Kidney (tissue), 13 donors: ENCODE measurements at regions not wholly inside any gene's neighbourhood (a gene's known extent, or its start where the extent isn't known, plus 50 kb on each side); places are given as distances from the start of the nearest gene placed in this dataset.

Source experiments
- DNase-seq, 5 donors: peaks; one replicate each; pipeline ENCODE4 v3.0.0-alpha.2; 2013 to 2020
- FAIRE-seq: peaks from 2 replicates; lab custom pipeline; 2012; peaks lifted over from hg19 to GRCh38; lab: Jason Lieb, UNC
- H3K27ac ChIP-seq, 2 donors: one replicate each; pipeline ENCODE4 v1.7.0; 2013; ENCODE audit warnings: low read depth in 2 of 2, low read length in 2 of 2, inconsistent platforms in 1 of 2
- H3K27me3 ChIP-seq: one replicate; pipeline ENCODE4 v1.7.1; 2013; ENCODE audit warnings: low read length, inconsistent platforms; ENCODE audit not compliant: control insufficient read depth, insufficient read depth
- H3K36me3 ChIP-seq, 3 donors: one replicate each; pipeline versions ENCODE4 v1.7.0 to v1.7.1; 2013; ENCODE audit warnings: low read length in 3 of 3, control low read depth in 1 of 3, inconsistent platforms in 1 of 3; ENCODE audit not compliant: insufficient read depth in 3 of 3, control insufficient read depth in 2 of 3
- H3K4me1 ChIP-seq, 3 donors: one replicate each; pipeline versions ENCODE4 v1.7.0 to v1.7.1; 2013; ENCODE audit warnings: low read length in 3 of 3, inconsistent platforms in 1 of 3, low read depth in 1 of 3; ENCODE audit not compliant: control insufficient read depth in 2 of 3, insufficient read depth in 2 of 3
- H3K4me3 ChIP-seq, 3 donors: one replicate each; pipeline versions ENCODE4 v1.7.0 to v1.8.1; 2013; ENCODE audit warnings: low read length in 3 of 3, control low read depth in 1 of 3, inconsistent platforms in 1 of 3
- H3K9ac ChIP-seq, 3 donors: one replicate each; pipeline versions ENCODE4 v1.7.0 to v1.7.1; 2013; ENCODE audit warnings: low read length in 3 of 3, control low read depth in 1 of 3, inconsistent platforms in 1 of 3
- H3K9me3 ChIP-seq, 3 donors: one replicate each; pipeline versions ENCODE4 v1.7.0 to v1.7.1; 2013; ENCODE audit warnings: low read length in 3 of 3, control low read depth in 1 of 3, inconsistent platforms in 1 of 3; ENCODE audit not compliant: control insufficient read depth in 2 of 3, insufficient read depth in 1 of 3
- CTCF ChIP-seq: IDR thresholded peaks from 3 replicates; pipeline ENCODE4 v1.5.1; 2012; ENCODE audit warnings: mild to moderate bottlenecking, moderate library complexity, borderline replicate concordance; ENCODE audit not compliant: insufficient read depth; ENCODE audit errors: extremely low read depth
- intact Hi-C: fragments of 100-400 bp; cut with DNase I; formaldehyde crosslinking; loops from one replicate; pipeline ENCODE4 v1.11.1; 2022
- donor health status: control.
- donor health status: control.
- donor health status: control.
- donor health status: control.
- donor health status: control.
- donor health status: DM: yes; HTN: yes; CAD: no.
- donor health status: Normal renal cell carcinoma (clear cell type).

- Histone ChIP-seq H3K4me1 (no peaks in the 10 kb centered on the region), H3K36me3 (no peaks in the 10 kb centered on the region), H3K9ac (no peak overlapping the region), H3K27me3 (no peaks in the 10 kb centered on the region), H3K9me3 (no peaks in the 10 kb centered on the region), H3K27ac (no peak overlapping the region), H3K4me3 (no peak overlapping the region)
- no peak for DNase-seq
- no peak for TF ChIP-seq CTCF
- FAIRE-seq, result no peak
- intact Hi-C loops, result no loop called here
These were observed 420.3 kb upstream of the CFAP20DC start for GRCh38 chr3:59469948-59470723.

GRCh38 chr3:59467476-59467875, 417.7 kb upstream of the CFAP20DC start:
- DNase-seq, result peak in 3 of 5 donors; percentile 28 to 68 (median 64)
- Histone ChIP-seq H3K4me1 (no peaks in the 10 kb centered on the region), H3K27me3 (no peaks in the 10 kb centered on the region), H3K4me3 (no peak overlapping the region), H3K27ac (no peak overlapping the region), H3K9ac (no peak overlapping the region), H3K36me3 (no peaks in the 10 kb centered on the region), H3K9me3 (no peaks in the 10 kb centered on the region)
- no peak for FAIRE-seq
- no peak for TF ChIP-seq CTCF
- intact Hi-C loops, result no loop called here

DNA sequence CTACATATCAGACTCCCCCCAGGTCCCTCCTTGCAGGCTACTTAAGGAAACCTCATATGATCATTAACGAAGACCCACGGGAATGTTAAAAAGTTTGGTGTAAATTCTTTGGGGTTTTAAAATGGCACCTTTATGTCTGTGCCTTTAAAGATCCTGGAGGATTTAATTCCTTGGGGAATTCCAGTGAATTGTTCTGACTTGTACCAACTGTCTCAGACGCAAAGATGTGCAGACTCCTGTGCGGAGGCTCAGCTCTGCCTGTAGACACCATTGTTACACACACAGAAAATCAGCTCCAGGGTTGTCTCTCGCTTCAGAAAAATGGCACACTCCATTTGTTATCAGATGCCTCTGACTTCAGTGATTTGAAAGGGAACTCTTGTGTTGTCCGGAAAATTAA, 414.4 kb upstream of the CFAP20DC start:
- Histone ChIP-seq H3K4me1 (no peaks in the 10 kb centered on the region), H3K27ac (no peak overlapping the region), H3K9ac (no peak overlapping the region), H3K9me3 (no peaks in the 10 kb centered on the region), H3K4me3 (no peak overlapping the region), H3K27me3 (no peaks in the 10 kb centered on the region), H3K36me3 (no peaks in the 10 kb centered on the region)
- intact Hi-C loops, result no loop called here
- FAIRE-seq (no peak), DNase-seq (no peak)
- TF ChIP-seq CTCF, result no peak
